ENCODE measurements at regions not wholly inside any gene's neighbourhood (a gene's known extent, or its start where the extent isn't known, plus 50 kb on each side); places are given as distances from the start of the nearest gene placed in this dataset.

- Histone ChIP-seq H3K36me3 (ENCODE audit: control insufficient read depth in 2 of 2, insufficient read depth in 2 of 2, low read length in 1 of 2) (no peaks in the 10 kb centered on the region), H3K4me1 (ENCODE audit: control insufficient read depth, insufficient read depth, low read length) (no peaks in the 10 kb centered on the region), H3K27ac (ENCODE audit: control insufficient read depth, insufficient read depth) (no peak overlapping the region), H3K9me3 (replicated peaks; ENCODE audit: control insufficient read depth, insufficient read depth, low read length) (no peaks in the 10 kb centered on the region), H3K79me2 (ENCODE audit: control insufficient read depth, insufficient read depth, low read length) (no peaks in the 10 kb centered on the region), H2AFZ (ENCODE audit: control insufficient read depth, low read depth, low read length) (no peak overlapping the region), H3K4me2 (ENCODE audit: control insufficient read depth, insufficient read depth) (no peak overlapping the region), H3K27me3 (replicated peaks in 1 of 2; ENCODE audit: control insufficient read depth in 2 of 2, insufficient read depth in 2 of 2, low read length in 1 of 2) (no peaks in the 10 kb centered on the region), H4K20me1 (ENCODE audit: control insufficient read depth, insufficient read depth) (no peaks in the 10 kb centered on the region), H3K9ac (ENCODE audit: control insufficient read depth, insufficient read depth, low read length) (no peak overlapping the region), H3K4me3 (no peak overlapping the region)
- ChIA-PET RAD21 (ENCODE audit: unreplicated experiment) (no interaction called here), SMC1A (ENCODE audit: uncharacterized antibody, unreplicated experiment) (interaction anchor here (0.8 kb wide), 1 partner anchor 225 kb away, joined by 3 read pairs; no protein-coding TSS in a partner anchor), POLR2A (no interaction called here), CTCF (interaction anchor here (0.9 kb wide), 1 partner anchor 13 kb away, joined by 3 read pairs; no protein-coding TSS in a partner anchor)
- intact Hi-C loops (cut with micrococcal nuclease; ENCODE audit: unreplicated experiment) (no loop called here), in situ Hi-C loops (cut with MboI) (no loop called here)
- 30% methylated on average over 6 of the region's 6 CpGs for WGBS (ENCODE audit: insufficient coverage, insufficient replicate concordance, low lambda C conversion rate, missing lambda C conversion rate)
- no TSS peak for BruUV-seq (replicated peaks)
- ATAC-seq (no peak), DNase-seq (ENCODE audit: low read depth, low spot score) (no peak), FAIRE-seq (no peak)
- TF ChIP-seq RFX5 (IDR thresholded peaks at IDR 0.05; ENCODE audit: low read depth, low read length) (no peak), PRDM15 (CRISPR knock-in tag; IDR thresholded peaks at IDR 0.05) (no peak)
Observed at GRCh38 chr4:106704253-106704870, 331.8 kb downstream of the DKK2 start.

- FAIRE-seq (no peak), DNase-seq (ENCODE audit: low read depth, low spot score) (no peak), ATAC-seq (no peak)
- no peaks in the 10 kb centered on the region for H4K20me1 ChIP-seq (ENCODE audit: control insufficient read depth, insufficient read depth)
- H2AFZ ChIP-seq (ENCODE audit: control insufficient read depth, low read depth, low read length), result no peak overlapping the region
- H3K4me3 ChIP-seq, result no peak overlapping the region
- ChIA-PET POLR2A (no interaction called here), CTCF (no interaction called here), SMC1A (ENCODE audit: uncharacterized antibody, unreplicated experiment) (no interaction called here), RAD21 (ENCODE audit: unreplicated experiment) (no interaction called here)
- no peaks in the 10 kb centered on the region for H3K27me3 ChIP-seq (replicated peaks in 1 of 2; ENCODE audit: control insufficient read depth in 2 of 2, insufficient read depth in 2 of 2, low read length in 1 of 2)
- in situ Hi-C loops (cut with MboI) (no loop called here), intact Hi-C loops (cut with micrococcal nuclease; ENCODE audit: unreplicated experiment) (no loop called here)
- BruUV-seq (replicated peaks), result no TSS peak
- no peak overlapping the region for H3K27ac ChIP-seq (ENCODE audit: control insufficient read depth, insufficient read depth)
- WGBS (ENCODE audit: insufficient coverage, insufficient replicate concordance, low lambda C conversion rate, missing lambda C conversion rate), result 35% methylated on average over 2 of the region's 2 CpGs
- no peak overlapping the region for H3K9ac ChIP-seq (ENCODE audit: control insufficient read depth, insufficient read depth, low read length)
- no peaks in the 10 kb centered on the region for H3K9me3 ChIP-seq (replicated peaks; ENCODE audit: control insufficient read depth, insufficient read depth, low read length)
- no peak overlapping the region for H3K4me2 ChIP-seq (ENCODE audit: control insufficient read depth, insufficient read depth)
- H3K36me3 ChIP-seq (ENCODE audit: control insufficient read depth in 2 of 2, insufficient read depth in 2 of 2, low read length in 1 of 2), result no peaks in the 10 kb centered on the region
- no peaks in the 10 kb centered on the region for H3K4me1 ChIP-seq (ENCODE audit: control insufficient read depth, insufficient read depth, low read length)
- no peaks in the 10 kb centered on the region for H3K79me2 ChIP-seq (ENCODE audit: control insufficient read depth, insufficient read depth, low read length)
- TF ChIP-seq STAT1 (conservative IDR thresholded peaks at IDR 0.05) (no peak), CBFB (IDR thresholded peaks at IDR 0.05; ENCODE audit: low read depth) (no peak), ZBTB4 (CRISPR knock-in tag; IDR thresholded peaks at IDR 0.05) (no peak)
Observed at GRCh38 chr4:106700321-106700720, 331.7 kb upstream of the GIMD1 start.
